ENCODE measurements at regions not wholly inside any gene's neighbourhood (a gene's known extent, or its start where the extent isn't known, plus 50 kb on each side); places are given as distances from the start of the nearest gene placed in this dataset.

- TF ChIP-seq EHMT2 (IDR thresholded peaks at IDR 0.05; ENCODE audit: borderline replicate concordance, low read depth, low read length), result peak; percentile 71; the same call in 1 of the 2 replicates
- no peak for TF ChIP-seq HMGXB4 (CRISPR knock-in tag; IDR thresholded peaks at IDR 0.05; ENCODE audit: borderline replicate concordance in 1 of 2, low read depth in 1 of 2)
- TF ChIP-seq ZNF264 (CRISPR knock-in tag; IDR thresholded peaks at IDR 0.05), result 0 out of 2 replicates have a peak, but pooled peaks have one; percentile 40
- TF ChIP-seq KAT2B (IDR thresholded peaks at IDR 0.05; ENCODE audit: borderline replicate concordance, low read depth, low read length), result no peak
- TF ChIP-seq ZNF577 (CRISPR knock-in tag; IDR thresholded peaks at IDR 0.05; ENCODE audit: borderline replicate concordance, low read depth), result no peak
- peak; percentile 74 for TF ChIP-seq CREB1 (IDR thresholded peaks at IDR 0.05)
- peak; percentile 18; the same call in 1 of the 2 replicates for TF ChIP-seq CREB1 (CRISPR knock-in tag; IDR thresholded peaks at IDR 0.05)
- TF ChIP-seq NFIC (IDR thresholded peaks at IDR 0.05; ENCODE audit: low read length), result peak; percentile 26; the same call in 1 of the 2 replicates
- no peak for TF ChIP-seq HDAC6 (IDR thresholded peaks at IDR 0.05; ENCODE audit: low read depth, low read length)
- TF ChIP-seq CBX5 (CRISPR knock-in tag; IDR thresholded peaks at IDR 0.05; ENCODE audit: borderline replicate concordance), result no peak; the same call in 1 of the 2 replicates
- TF ChIP-seq SRSF4 (IDR thresholded peaks at IDR 0.05; ENCODE audit: low read depth, low read length, poor library complexity, severe bottlenecking), result no peak
- peak; percentile 81 for TF ChIP-seq FOXP4 (CRISPR knock-in tag; IDR thresholded peaks at IDR 0.05)
- TF ChIP-seq SNRNP70 (IDR thresholded peaks at IDR 0.05; ENCODE audit: low read depth, low read length), result no peak
- TF ChIP-seq NCOA5 (CRISPR knock-in tag; IDR thresholded peaks at IDR 0.05), result no peak
- no peak for TF ChIP-seq CBFB (CRISPR knock-in tag; IDR thresholded peaks at IDR 0.05)
- TF ChIP-seq ZNF879 (CRISPR knock-in tag; IDR thresholded peaks at IDR 0.05), result no peak
- 0 out of 2 replicates have a peak, but pooled peaks have one; percentile 37 for TF ChIP-seq HMG20B (CRISPR knock-in tag; conservative IDR thresholded peaks at IDR 0.05)
- 0 out of 2 replicates have a peak, but pooled peaks have one; percentile 19 for TF ChIP-seq TFE3 (CRISPR knock-in tag; IDR thresholded peaks at IDR 0.05)
- TF ChIP-seq CSRNP2 (CRISPR knock-in tag; conservative IDR thresholded peaks at IDR 0.05; ENCODE audit: low read depth), result no peak
- no peak; the same call in 1 of the 2 replicates for TF ChIP-seq STAG1 (CRISPR knock-in tag; IDR thresholded peaks at IDR 0.05)
- peak in 1 of 2 experiments; percentile 71; a peak in 2 of 4 replicates for TF ChIP-seq EP300 (IDR thresholded peaks at IDR 0.05; ENCODE audit: low read depth in 2 of 2, low read length in 2 of 2)
- peak; percentile 80; the same call in 1 of the 2 replicates for TF ChIP-seq EP300 (CRISPR knock-in tag; IDR thresholded peaks at IDR 0.05; ENCODE audit: borderline replicate concordance)
Measured at GRCh38 chr12:107349008-107349747, 255.8 kb upstream of the CRY1 start (continued).
